HS-5 (cell line): ENCODE measurements at regions not wholly inside any gene's neighbourhood (a gene's known extent, or its start where the extent isn't known, plus 50 kb on each side); places are given as distances from the start of the nearest gene placed in this dataset.
"Not testable (repeated sequence)": the region's sequence is repeated elsewhere in the genome, so short reads cannot be mapped to it uniquely, and the experiment has no call there.

ENCODE experiments used
- DNase-seq: peaks from one replicate; pipeline ENCODE4 v3.0.0-alpha.2; 2012; ENCODE audit warnings: low read depth

- DNase-seq, result no peak
Measured at GRCh38 chr14:87049950-87050349, 943.0 kb downstream of the GALC start.

DNA sequence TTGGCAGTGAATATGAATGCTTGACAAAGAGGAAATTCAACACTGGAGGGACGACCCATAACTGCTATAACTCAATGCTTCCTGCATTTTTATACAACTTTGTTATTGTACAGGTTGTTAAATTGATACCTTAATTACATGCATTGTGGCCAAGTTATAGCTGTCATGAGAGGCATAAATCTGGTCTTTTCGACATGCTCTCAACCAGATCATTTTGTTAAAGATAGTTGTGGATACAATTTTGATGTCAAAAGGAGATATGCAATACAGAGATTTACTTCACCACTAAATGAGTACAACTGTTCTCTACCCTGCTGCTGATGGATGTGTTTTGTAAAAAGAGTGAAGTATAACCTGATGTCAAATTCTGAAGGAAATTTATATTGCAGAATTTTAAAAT, 946.0 kb downstream of the GALC start:
- DNase-seq, result no peak

GRCh38 chr14:87045956-87046355, 947.0 kb downstream of the GALC start:
- DNase-seq, result no peak

DNA sequence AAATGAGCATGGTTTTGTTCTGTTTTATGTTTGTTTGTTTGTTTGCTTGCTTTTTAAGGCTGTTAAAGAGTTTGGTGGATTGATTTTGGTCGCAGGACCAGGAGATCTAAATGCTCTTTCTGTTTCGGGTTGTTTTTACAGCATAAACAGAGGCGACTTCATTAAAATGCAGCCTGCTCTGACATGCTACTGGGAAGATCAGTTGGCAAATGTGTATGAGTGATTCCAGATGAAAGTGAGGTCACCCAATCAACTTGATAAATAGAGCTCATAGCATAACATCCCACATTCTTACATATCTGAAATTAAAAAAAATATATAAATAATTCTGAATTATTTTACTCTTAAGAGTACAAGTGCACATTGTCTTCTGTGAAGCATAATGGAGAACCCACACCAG, 947.7 kb downstream of the GALC start:
- no peak for DNase-seq

DNA sequence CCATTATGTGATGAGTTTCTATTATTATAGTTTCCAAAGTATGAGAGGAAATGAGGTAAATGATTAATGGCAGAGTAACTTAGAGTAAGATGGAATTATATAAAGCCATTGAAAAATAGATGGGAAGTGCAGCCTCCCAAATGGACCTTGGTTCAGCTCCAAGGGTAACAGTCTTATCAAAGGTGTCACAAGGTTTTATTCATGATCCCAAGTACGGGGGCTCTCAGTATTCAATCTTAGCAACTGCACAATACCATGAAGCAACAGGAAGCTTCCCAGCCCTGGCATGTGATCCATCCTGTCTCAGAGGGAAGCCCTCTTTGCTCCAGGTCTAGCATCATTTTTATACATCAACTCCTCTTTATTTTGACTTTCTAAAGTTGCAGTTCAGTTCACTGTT, 948.2 kb downstream of the GALC start:
- DNase-seq, result no peak

DNA sequence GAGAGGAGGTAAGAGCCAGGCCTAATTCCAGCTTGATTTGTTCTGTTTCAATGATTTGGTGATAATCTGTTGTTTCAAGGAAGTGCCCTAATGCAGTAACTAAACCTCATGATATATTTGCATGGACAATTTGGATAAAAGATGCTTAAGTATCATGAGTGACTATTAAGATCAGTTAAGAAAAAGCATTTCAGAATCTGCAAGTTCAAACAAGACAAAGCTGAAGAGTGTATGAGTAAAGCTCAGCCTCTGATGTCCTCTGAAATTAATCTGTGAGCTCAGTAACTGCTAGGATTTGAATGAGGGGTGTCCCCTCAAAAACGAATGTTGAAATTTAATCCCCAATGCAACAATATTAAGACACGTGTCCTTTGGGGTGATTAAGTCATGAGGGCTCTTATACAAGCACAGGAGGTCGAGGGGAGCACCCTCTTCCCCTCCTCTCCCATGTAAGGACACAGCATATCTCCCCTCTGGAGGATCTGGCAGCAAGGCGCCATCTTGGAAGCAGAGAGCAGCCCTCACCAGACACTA, 949.2 kb downstream of the GALC start:
- no peak for DNase-seq

GRCh38 chr14:87042354-87042753, 950.6 kb downstream of the GALC start:
- no peak for DNase-seq

DNA sequence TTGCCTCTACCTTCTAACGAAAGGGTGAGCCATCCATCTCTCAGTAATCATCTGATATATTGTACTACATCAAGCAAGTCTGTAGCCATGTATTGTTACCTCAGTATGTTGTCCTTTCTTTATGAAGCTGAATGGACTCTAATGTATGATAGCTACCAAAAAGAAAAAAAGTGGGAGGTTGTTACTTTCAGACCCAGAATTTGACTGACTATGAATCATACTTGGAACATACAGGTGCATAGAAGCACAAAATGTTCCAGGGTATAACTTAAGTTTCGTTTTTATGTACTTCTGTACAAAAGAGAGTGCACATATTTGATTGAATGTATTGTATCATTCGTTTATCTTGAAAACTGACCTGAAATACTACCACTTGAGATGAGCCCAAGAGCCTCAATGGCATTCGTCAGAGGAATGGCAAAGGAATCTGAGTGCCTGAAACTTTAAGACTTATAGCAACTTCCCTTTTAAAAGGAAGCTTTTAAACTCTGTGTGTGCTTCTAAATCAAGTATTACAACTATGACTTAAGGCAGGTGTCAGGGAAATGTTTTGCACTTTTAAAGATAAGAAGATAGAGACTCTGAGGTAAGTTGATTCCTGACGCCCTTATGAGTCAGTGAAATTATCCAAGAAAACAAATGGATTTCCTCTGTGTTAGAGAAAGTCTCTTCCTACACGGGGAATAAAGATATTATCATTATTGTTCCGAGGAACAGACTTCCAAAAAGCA, 951.5 kb downstream of the GALC start:
- DNase-seq, result no peak

DNA sequence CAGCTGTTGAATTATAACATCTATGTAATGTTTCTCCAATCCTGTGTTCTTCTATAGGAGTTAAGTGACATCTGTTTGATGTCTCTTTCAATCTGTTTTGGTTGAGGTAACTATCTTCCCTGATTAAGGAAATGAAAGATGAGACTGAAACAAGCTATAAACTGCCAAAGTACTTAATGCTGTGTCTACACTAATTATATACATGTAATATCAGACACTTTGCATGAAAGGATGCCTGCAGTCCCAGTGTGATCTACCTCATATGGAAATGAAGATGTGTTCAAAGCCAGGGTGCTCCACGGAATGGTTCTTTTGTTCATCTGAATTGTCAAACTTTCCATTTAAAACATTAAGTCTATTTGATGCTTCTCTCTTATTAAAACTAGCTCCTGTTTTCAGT, 958.3 kb downstream of the GALC start:
- DNase-seq, result no peak

- no peak for DNase-seq
Measured at GRCh38 chr14:87030197-87030596, 962.8 kb downstream of the GALC start.

DNA sequence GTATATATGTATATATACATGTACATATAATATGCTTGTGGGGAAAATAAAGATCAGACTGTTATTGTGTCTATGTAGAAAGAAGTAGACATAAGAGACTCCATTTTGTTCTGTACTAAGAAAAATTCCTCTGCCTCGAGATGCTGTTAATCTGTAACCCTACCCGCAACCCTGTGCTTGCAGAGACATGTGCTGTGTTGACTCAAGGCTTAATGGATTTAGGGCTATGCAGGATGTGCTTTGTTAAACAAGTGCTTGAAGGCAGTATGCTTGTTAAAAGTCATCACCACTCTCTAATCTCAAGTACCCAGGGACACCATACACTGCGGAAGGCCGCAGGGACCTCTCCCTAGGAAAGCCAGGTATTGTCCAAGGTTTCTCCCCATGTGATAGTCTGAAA, 972.9 kb downstream of the GALC start:
- DNase-seq, result not testable (repeated sequence)

DNA sequence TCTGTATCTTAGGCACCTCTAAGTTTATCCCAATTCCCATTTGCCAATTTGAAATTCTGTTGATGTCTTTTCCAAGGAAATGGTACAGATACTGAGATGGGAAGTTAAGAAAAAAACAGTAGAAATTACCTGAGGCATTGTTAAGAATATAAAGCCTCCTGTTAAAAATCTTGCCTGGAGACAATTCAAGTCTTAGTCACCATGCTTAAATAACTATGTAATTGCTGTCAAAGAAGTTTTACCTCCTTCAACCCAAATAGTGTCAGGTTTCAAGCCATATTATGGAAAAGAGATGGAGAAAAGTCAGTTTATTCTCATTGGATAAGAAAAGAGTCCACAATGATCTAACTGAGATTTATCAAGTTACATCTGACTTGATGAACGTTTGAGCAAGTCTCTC, 974.7 kb downstream of the GALC start:
- no peak for DNase-seq

GRCh38 chr14:87017335-87017734, 975.6 kb downstream of the GALC start:
- DNase-seq, result no peak

- DNase-seq, result no peak
Measured at GRCh38 chr14:87014856-87015255, 978.1 kb downstream of the GALC start.

- DNase-seq, result peak; percentile 10
Measured at GRCh38 chr14:87013583-87013982, 979.4 kb downstream of the GALC start.

GRCh38 chr14:87008965-87009364, 984.0 kb downstream of the GALC start:
- DNase-seq, result no peak

- DNase-seq, result no peak
Measured at GRCh38 chr14:87005280-87005679, 987.7 kb downstream of the GALC start.

DNA sequence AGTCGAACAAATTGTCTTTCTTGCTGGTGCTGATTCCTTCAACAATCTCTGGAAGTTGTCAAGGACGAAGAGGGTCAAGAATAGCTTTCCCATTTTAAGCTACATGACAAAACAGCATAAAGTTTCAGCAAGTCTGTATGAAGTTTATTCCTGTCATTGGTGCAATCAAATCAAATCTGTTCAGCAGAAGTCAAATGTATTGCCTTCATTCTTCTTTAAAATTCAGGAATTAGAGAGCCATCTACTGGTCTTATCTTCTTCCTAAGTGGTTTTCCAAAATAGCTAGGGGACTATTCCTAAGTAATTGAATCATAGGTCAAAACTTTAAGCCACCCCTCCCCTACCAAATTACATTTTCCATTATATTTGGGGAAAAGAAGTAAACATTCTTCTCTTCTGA, 990.2 kb downstream of the GALC start:
- DNase-seq, result no peak

GRCh38 chr14:87001333-87001732, 991.6 kb downstream of the GALC start:
- DNase-seq, result no peak

GRCh38 chr14:87000081-87000480, 992.9 kb downstream of the GALC start:
- no peak for DNase-seq

- DNase-seq, result no peak
Measured at GRCh38 chr14:86999036-86999435, 993.9 kb downstream of the GALC start.

- no peak for DNase-seq
Measured at GRCh38 chr14:86997271-86997670, 995.7 kb downstream of the GALC start.

DNA sequence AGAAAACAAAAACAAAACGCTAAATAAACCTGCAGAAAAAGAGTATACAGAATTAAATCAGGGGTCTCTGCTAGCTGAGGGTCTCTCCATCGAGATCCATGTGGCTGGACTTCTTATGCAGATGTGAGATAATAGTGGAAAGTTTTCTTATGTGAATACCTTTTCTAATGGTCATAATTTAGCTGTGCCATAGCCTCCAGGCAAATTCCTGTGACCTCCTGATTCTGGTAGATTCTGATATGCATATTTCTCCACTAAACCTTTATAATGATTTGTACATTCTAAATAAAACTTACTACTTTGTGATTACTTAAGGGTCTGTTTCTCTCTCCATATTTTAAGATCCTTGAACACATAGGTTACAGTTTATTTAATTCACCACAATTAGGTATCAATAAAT, 1002.6 kb downstream of the GALC start:
- no peak for DNase-seq

DNA sequence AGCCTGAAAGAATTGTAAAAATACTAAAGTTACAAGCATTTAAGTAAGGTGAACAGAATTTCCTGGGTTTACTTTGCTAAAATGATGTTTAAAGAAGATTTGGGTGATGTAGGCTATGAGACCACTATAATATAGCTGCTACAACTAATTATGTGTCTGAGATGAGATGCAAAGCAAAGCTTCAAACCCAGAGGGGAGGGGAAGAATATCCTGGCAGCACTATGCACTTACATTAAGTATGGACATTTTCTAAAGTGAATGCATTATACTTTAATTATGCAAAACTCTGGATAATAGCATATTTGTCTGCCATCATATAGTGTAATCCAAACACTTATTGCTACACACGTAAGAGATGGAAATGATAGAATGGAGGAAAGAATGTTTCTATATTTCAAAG, 1003.7 kb downstream of the GALC start:
- DNase-seq, result no peak
